AG04449 (cell line): ENCODE measurements at regions not wholly inside any gene's neighbourhood (a gene's known extent, or its start where the extent isn't known, plus 50 kb on each side); places are given as distances from the start of the nearest gene placed in this dataset.

Experiments used
- CTCF ChIA-PET: fragments of 350-600 bp; formaldehyde crosslinking; extraction: SDS; loops from one replicate; lab custom pipeline; 2021; ENCODE audit warnings: antibody characterized with exemption; lab: Yijun Ruan, JAX
- POLR2A ChIA-PET: fragments of 400-600, 350-600 bp; formaldehyde crosslinking; extraction: SDS; loops from one replicate; lab custom pipeline; 2020; ENCODE audit warnings: antibody characterized with exemption, inconsistent platforms; lab: Yijun Ruan, JAX
- DNase-seq: peaks from one replicate; pipeline ENCODE4 v3.0.0-alpha.2; 2010; ENCODE audit warnings: low read depth, low spot score
- H3K4me3 ChIP-seq: 2 replicates; pipeline ENCODE4 v1.5.1; 2011; ENCODE audit warnings: low read depth, mild to moderate bottlenecking, control low read depth, low read length
- TF ChIP-seq, protein P1 (sequence below): IDR thresholded peaks from one replicate; pipeline ENCODE4 v1.5.1; 2011; ENCODE audit warnings: mild to moderate bottlenecking, moderate library complexity, low read length, control low read depth, inconsistent platforms; ENCODE audit not compliant: insufficient read depth; ENCODE audit errors: missing control alignments

- TF ChIP-seq, protein P1, sequence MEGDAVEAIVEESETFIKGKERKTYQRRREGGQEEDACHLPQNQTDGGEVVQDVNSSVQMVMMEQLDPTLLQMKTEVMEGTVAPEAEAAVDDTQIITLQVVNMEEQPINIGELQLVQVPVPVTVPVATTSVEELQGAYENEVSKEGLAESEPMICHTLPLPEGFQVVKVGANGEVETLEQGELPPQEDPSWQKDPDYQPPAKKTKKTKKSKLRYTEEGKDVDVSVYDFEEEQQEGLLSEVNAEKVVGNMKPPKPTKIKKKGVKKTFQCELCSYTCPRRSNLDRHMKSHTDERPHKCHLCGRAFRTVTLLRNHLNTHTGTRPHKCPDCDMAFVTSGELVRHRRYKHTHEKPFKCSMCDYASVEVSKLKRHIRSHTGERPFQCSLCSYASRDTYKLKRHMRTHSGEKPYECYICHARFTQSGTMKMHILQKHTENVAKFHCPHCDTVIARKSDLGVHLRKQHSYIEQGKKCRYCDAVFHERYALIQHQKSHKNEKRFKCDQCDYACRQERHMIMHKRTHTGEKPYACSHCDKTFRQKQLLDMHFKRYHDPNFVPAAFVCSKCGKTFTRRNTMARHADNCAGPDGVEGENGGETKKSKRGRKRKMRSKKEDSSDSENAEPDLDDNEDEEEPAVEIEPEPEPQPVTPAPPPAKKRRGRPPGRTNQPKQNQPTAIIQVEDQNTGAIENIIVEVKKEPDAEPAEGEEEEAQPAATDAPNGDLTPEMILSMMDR, result no peak
- ChIA-PET CTCF (interaction anchor here (0.7 to 1.0 kb wide), 2 partner anchors 116 to 208 kb away, joined by 3 read pairs; no protein-coding TSS in a partner anchor), POLR2A (no interaction called here)
- DNase-seq, result no peak
- no peak overlapping the region for H3K4me3 ChIP-seq
These were observed 130.6 kb upstream of the SEMA6D start for GRCh38 chr15:47586653-47587224.

DNA sequence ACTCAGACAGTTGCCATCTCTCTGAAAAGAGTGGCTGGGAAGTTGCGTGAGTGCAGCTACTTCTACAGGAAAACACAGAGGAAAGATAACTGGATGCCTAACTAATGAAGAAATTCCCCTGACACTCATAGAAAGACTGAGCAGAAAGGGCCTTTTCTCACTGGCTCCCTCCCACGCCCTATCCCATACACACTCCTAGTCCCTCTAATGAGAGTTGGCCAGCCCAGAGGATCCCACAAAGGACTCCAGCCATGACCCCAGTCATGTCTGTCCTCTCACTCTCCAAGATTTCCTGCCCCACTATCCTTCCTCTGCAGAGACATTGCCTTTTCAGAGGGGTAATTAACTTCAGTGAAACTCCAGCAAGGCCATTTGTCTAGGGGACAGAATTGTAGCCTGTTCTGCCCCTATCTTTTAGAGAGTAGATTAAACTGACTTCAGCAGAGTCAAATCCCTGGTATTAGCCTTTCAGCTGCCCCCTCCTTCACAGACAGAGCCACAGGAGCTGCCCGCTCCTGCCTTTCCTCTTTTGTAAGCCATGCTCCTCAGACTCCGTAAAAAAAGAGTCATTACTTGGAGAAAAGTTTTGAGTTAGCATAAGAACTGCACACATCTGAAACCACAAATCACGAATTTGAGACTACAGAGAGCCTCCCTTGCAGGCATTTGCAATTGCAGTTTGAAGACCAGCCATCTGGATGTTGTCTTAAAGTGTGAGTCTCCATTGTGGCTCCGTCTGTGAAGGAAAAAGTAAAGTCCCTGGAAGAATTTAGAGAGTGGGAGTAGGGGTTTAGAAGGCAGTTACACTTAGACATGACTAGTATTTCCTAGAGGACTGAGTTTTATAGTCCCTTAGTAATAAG lies 129.1 kb upstream of the SEMA6D start:
- TF ChIP-seq, protein P1, result no peak
- DNase-seq, result no peak
- CTCF ChIA-PET, result no interaction called here
- POLR2A ChIA-PET, result no interaction called here
- H3K4me3 ChIP-seq, result no peak overlapping the region

DNA sequence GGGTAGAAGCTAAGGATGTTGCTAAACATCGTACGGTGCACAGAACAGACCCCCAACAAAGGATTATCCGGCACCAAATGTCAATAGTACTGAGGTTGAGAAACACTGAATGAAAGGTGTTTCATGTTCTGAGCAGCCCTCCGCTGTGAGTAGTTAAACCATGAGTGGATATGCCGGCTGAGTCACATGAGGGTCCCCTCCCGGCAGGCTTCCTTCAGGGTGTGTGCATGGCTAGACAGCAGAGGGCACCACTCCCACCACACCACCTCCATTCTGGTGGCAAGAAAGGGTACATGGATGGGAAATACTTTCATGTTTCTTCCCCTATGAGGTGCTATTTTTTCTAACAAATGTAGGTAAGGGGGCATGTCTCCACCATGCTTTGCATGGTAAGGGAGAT lies 128.3 kb upstream of the SEMA6D start:
- no peak for DNase-seq
- no peak overlapping the region for H3K4me3 ChIP-seq
- ChIA-PET POLR2A (no interaction called here), CTCF (no interaction called here)
- TF ChIP-seq, protein P1, result no peak

DNA sequence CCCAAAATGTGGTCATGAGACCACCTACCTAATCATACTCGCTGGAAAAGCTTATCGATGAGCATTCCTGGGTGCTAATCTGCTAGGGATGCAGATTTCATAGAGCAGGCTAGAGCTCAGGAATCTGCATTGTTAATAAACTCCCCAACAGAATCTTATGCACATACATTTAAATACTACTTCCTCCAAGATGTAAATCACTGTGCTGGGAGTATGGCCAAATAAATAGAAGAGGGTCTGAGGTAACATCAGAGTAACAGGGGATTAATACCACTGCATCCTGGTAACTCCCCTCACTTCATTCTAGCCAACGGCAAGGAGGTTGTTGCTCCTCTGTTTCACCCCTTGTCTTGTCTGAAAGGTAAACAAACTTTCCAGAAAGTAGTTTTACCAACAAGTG lies 118.3 kb upstream of the SEMA6D start:
- no peak overlapping the region for H3K4me3 ChIP-seq
- no peak for DNase-seq
- ChIA-PET POLR2A (no interaction called here), CTCF (no interaction called here)
- TF ChIP-seq, protein P1, result no peak

DNA sequence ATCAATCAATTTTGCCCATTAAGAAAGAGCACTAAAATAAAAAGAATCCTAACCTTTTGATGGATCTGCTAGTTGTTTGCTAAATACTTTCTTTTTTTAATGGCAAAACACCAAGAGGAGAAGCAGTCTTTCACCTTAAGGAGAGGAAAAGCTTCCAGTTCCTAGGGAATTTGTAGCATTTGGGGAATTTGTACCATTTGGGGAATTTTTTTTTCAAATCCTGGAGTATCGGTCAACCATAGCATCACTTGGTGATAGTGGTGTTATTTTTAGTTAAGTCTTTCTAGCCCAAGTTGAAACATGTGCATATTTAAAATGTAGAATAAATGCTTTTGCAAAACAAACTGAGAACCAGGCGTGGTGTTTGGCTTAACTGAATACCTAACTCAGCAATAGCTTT lies 117.5 kb upstream of the SEMA6D start:
- H3K4me3 ChIP-seq, result no peak overlapping the region
- CTCF ChIA-PET, result interaction anchor here (1.0 kb wide), 1 partner anchor 128 kb away, joined by 3 read pairs; no protein-coding TSS in a partner anchor
- DNase-seq, result no peak
- TF ChIP-seq, protein P1, result no peak
- POLR2A ChIA-PET, result no interaction called here

- no peak overlapping the region for H3K4me3 ChIP-seq
- ChIA-PET POLR2A (no interaction called here), CTCF (interaction anchor here (1.2 to 1.5 kb wide), 2 partner anchors 10 to 406 kb away, joined by 3 to 4 read pairs; no protein-coding TSS in a partner anchor)
- TF ChIP-seq, protein P1, result no peak
- DNase-seq, result no peak
These were observed 115.2 kb upstream of the SEMA6D start for GRCh38 chr15:47602121-47602520.
